GM19239 (cell line): ENCODE measurements at regions not wholly inside any gene's neighbourhood (a gene's known extent, or its start where the extent isn't known, plus 50 kb on each side); places are given as distances from the start of the nearest gene placed in this dataset.
"Not testable (repeated sequence)": the region's sequence is repeated elsewhere in the genome, so short reads cannot be mapped to it uniquely, and the experiment has no call there.

Source experiments
- DNase-seq: peaks from one replicate; pipeline ENCODE4 v3.0.0; 2011; ENCODE audit warnings: low spot score; ENCODE audit not compliant: insufficient read length
- FAIRE-seq: peaks from 2 replicates; lab custom pipeline; 2011; peaks lifted over from hg19 to GRCh38; lab: Jason Lieb, UNC

GRCh38 chr3:88987776-88988175 lies 119.6 kb upstream of the EPHA3 start:
- FAIRE-seq = no peak

GRCh38 chr3:88988906-88989305 lies 118.5 kb upstream of the EPHA3 start:
- no peak for DNase-seq
- FAIRE-seq = no peak

More at GRCh38 chr3:88987776-88988175, 119.6 kb upstream of the EPHA3 start:
- no peak for DNase-seq

GRCh38 chr3:88991496-88991895 lies 115.9 kb upstream of the EPHA3 start:
- no peak for FAIRE-seq
- DNase-seq = no peak

- no peak for FAIRE-seq
Observed at GRCh38 chr3:88996691-88997090, 110.7 kb upstream of the EPHA3 start.

GRCh38 chr3:88997260-88997659 lies 110.2 kb upstream of the EPHA3 start:
- no peak for DNase-seq

More at GRCh38 chr3:88996691-88997090, 110.7 kb upstream of the EPHA3 start:
- DNase-seq = no peak

GRCh38 chr3:89000886-89001285 lies 106.5 kb upstream of the EPHA3 start:
- FAIRE-seq (no peak), DNase-seq (no peak)

More at GRCh38 chr3:88997260-88997659, 110.2 kb upstream of the EPHA3 start:
- no peak for FAIRE-seq

- FAIRE-seq (no peak), DNase-seq (no peak)
Observed at GRCh38 chr3:89002191-89002590, 105.2 kb upstream of the EPHA3 start.

GRCh38 chr3:89013536-89013935 lies 93.9 kb upstream of the EPHA3 start:
- DNase-seq = no peak
- FAIRE-seq = no peak

GRCh38 chr3:89017531-89017930 lies 89.9 kb upstream of the EPHA3 start:
- DNase-seq = no peak
- FAIRE-seq = no peak

- no peak for DNase-seq
- no peak for FAIRE-seq
Observed at GRCh38 chr3:89025185-89025584, 82.2 kb upstream of the EPHA3 start.

- FAIRE-seq = no peak
- DNase-seq = no peak
Observed at GRCh38 chr3:89032346-89033013, 74.9 kb upstream of the EPHA3 start.

GRCh38 chr3:89034723-89035122 lies 72.7 kb upstream of the EPHA3 start:
- FAIRE-seq, DNase-seq: not testable (repeated sequence)

GRCh38 chr3:89038869-89039268 lies 68.6 kb upstream of the EPHA3 start:
- no peak for FAIRE-seq

GRCh38 chr3:89042236-89042835 lies 65.1 kb upstream of the EPHA3 start:
- FAIRE-seq = no peak
- DNase-seq = no peak

More at GRCh38 chr3:89038869-89039268, 68.6 kb upstream of the EPHA3 start:
- DNase-seq = no peak

GRCh38 chr3:89043406-89043932 lies 64.0 kb upstream of the EPHA3 start:
- FAIRE-seq (no peak), DNase-seq (no peak)

GRCh38 chr3:89046661-89047060 lies 60.8 kb upstream of the EPHA3 start:
- no peak for DNase-seq
- FAIRE-seq = no peak

- FAIRE-seq (no peak), DNase-seq (no peak)
Observed at GRCh38 chr3:89049119-89049518, 58.3 kb upstream of the EPHA3 start.

- DNase-seq (no peak), FAIRE-seq (no peak)
Observed at GRCh38 chr3:89052386-89052785, 55.0 kb upstream of the EPHA3 start.

- no peak for FAIRE-seq
- DNase-seq = no peak
Observed at GRCh38 chr3:89057398-89057797, 50.0 kb upstream of the EPHA3 start.
